HG02973 (cell line): ENCODE measurements at regions not wholly inside any gene's neighbourhood (a gene's known extent, or its start where the extent isn't known, plus 50 kb on each side); places are given as distances from the start of the nearest gene placed in this dataset.
"Not testable (repeated sequence)": the region's sequence is repeated elsewhere in the genome, so short reads cannot be mapped to it uniquely, and the experiment has no call there.

Source experiments
- ATAC-seq: cut with Tn5 transposase; IDR thresholded peaks from one replicate; pipeline ENCODE4 v1.9.1; 2021; ENCODE audit warnings: moderate library complexity; ENCODE audit not compliant: unreplicated experiment

DNA sequence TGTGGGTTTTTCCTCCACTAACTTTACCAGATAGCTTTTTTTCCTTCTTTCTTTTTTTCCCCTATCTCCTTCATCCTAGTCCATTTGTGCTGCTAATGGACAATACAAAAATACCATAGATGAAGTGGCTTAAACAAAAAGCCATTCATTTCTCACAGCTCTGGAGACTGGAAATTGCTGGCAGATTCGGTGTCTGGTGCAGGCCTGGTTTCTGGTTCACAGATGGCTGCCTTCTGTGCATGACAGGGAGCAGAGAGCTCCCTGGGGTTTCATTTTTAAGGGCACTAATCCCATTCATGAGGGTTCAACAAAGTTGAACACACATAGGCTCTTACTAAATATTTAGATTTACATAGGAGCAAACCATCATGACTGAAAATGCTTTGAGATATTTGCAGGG lies 467.4 kb downstream of the TYW1 start:
- no peak for ATAC-seq

DNA sequence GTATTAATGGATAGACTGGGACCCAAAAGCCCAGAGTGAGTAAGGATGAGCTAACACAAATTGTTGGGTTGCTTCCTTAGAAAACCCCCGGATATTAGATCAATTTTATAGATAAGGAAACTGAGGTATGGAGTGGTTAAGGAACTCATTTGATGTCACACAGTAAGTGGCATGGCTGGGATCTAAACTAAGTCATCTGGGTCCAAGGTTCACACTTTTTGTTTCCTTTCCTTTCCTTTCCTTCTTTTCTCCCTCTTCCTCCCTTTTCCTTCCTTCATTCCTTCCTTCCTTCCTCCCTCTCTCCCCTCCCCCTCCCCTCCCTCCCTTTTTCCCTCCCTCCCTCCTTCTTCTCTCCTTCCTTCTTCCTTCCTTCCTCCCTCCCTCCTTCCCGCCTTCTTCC lies 469.5 kb downstream of the TYW1 start:
- no peak for ATAC-seq

DNA sequence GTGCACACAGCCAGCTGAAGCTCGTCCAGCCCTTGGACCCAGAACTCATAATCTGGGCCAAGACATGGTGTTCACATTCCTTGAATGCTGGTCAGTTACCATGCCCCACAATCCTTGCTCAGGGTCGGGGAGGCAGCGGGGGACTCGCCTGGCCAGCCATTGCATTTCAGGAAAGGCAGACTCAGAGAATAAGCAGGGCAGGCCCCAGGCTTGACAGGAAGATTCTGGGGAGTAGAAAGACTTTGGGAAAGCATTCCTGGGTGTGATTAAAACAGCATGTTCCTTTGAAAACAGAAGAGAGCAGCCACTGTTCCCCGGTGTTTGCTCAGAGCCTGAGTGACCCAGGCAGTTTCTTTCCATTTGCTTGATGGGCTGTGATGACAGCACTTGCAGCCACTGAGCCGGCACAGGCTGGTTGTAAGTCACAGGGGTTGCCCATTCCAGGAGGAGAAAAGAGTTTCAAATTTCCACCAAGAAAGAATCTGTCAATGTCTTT lies 473.7 kb downstream of the TYW1 start:
- no peak for ATAC-seq

DNA sequence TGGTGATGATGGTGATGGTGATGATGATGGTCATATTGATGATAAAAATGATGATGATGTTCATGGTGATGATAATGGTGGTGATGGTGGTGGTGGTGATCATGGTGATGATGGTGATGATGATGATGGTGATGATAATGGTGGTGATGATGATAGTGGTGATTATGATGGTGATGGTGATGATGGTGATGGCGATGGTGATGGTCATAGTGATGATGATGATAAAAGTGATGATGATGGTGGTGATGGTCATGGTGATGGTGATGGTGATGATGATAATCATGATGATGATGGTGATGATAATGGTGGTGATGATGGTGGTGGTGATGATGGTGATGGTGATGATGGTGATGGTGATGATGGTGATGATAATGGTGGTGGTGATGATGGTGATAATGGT lies 478.7 kb downstream of the TYW1 start:
- ATAC-seq: no peak

DNA sequence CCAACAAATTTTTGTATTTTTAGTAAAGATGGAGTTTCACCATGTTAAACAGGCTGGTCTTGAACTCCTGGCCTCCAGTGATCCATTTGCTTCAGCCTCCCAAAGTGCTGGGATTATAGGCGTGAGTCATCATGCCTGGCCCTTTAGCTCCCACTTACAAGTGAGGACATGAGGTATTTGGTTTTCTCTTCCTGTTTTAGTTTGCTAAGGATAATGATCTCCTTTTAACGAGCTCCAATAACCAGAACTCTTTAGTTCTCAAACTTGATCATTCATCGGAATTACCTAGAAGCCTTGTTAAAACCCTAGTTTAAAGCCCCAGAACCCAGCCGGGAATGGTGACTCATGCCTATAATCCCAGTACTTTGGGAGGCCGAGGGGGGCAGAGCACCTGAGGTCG lies 481.4 kb downstream of the TYW1 start:
- ATAC-seq: no peak

DNA sequence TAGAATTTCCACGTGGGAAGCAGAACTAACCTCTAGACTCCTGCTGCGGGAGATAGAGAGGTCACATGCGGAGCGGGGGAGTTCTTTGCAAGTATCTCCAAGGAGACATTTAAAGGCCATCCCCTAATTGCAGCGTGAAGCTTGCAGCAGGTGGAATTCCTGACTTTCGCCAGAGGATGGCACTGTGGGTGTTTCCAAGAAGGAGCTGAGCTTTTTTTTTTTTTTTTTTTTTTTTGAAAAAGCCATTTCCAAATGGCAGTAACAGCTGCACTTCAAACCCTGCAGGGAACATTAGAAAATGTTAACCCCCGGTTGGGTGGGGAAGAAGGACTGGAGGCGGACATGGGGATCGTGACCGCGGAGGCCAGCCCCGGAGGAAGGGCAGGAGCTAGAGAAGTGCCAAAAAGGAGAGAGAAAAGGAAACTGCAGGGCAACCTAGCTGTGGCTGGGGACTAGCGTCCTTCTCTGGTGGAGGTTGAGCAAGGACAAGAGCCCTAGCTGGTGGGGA lies 487.7 kb downstream of the TYW1 start:
- no peak for ATAC-seq

DNA sequence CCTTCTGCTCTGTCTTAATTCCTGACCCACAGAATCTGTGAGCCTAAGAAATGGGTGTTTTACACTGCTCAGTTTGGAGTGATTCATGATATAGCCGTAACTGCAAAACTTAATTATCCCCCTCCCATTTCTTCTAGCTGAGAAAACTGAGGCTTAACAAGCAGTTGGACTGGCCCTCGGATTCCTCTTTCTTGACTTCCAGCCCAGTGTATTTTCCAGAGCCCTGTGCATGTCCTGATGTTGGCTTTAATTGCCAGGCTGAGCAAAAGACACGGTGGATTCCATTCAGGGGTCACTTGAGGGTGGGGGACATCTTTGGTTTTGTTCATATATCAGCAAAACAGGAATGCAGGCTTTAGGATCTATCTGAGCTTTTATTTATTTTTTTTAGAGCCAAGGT lies 489.8 kb downstream of the TYW1 start:
- ATAC-seq: no peak

DNA sequence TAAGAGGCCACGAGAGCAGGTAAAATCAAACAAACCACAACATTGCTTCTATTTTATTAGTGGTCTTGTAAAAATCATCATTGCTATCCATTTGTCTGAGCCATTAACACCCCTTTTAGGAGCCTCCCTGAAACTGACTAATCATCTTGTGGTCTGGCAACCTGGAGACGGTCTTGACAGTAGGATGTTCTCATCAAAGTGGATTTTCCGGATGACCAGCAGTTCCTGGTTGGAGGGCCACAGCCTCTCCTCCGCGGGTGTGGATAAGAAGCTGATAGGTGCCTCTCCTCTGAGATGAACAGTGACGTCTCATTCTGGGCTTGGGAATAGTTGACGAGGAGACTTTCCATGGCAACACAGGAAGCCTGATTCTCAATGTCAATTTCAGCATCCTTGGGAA lies 490.7 kb downstream of the TYW1 start:
- ATAC-seq: no peak

DNA sequence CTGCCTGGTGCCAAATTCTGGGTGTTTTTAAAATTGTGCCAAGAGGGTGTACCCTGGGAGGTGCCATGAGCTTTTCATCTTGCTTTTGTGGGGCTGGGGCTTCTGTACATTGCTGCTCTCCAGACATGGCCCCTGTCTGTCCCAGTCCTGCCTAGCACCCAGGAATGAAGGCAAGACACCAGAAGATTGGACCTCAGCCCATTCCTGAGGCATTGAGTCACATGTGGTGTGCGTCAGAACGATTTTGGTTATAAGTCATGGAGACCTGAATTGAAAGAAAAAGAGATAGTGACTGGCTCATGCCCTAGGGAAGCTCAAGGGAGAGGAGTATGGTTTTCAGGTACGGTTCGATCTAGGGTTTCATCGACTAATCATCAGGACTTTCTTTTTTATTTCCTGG lies 493.2 kb downstream of the TYW1 start:
- ATAC-seq: no peak

DNA sequence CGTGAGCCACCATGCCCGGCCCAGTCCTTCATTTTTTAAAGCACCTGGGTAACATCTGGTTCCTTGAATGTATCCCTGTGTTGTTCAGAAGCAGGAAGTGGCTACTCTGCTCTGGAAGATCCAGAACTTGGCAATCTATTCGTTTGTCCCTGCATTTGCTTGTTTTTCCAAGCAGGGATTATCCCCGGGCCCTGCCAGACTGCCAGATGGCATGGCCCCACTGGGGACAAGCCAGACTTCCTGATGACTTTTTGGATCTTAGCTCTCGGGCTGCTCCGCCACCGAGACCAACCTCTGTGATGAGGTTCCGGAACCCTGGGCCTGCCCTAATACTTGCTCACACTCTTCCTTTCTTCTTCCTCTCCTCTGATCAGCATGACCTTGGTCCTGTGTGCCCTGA lies 496.7 kb downstream of the TYW1 start:
- no peak for ATAC-seq

DNA sequence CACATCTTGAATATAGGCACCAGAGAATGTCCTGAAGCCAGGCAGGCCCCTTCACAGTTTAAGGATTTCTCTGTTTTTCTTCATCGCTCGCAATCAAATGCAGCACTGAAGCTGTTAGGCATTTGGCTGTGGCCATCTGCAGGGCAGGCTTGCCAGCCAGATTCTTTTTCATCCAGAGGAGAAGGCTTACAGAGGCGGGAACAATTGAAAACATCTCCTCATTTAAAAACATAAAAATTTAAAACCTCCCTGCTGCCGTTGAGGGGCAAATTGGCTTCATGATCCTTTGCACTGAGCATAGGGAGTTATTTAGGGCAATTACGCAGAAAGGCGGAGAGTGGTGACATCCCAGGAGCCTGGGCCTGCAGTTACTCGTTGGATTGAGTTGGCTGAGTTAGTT lies 500.0 kb downstream of the TYW1 start:
- ATAC-seq: no peak

DNA sequence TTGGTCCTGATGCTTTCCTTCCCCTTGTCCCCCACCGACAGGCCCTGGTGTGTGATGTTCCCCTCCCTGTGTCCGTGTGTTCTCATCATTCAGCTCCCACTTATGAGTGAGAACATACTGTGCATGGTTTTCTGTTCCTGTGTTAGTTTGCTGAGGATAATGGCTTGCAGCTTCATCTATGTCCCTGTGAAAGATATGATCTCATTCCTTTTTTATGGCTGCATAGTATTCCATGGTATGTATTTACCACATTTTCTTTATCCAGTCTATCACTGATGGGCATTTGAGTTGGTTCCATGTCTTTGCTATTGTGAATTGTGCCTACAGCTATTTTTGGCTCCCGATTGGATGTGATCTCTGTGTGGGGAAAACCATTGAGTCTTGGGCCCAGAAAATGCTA lies 501.3 kb downstream of the TYW1 start:
- not testable (repeated sequence) for ATAC-seq

DNA sequence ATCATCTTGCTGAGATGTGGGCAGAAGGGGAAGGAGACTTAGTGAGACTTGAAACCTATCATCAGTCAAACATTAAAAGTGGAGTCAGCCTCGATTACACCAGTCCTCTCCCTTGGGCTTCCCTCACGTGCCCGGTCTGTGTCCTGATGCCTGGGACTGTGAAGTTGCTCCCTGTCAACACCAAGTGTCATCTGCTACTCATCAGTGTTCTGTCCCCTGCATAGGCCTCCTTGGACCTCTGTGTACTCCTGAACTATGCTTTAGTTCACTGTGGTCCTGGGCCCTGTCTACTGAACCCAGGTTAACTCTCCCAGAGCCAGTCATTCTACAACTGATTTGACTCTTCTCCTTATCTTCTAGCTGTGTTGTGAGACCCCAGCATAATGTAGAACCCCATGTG lies 506.3 kb downstream of the TYW1 start:
- no peak for ATAC-seq

DNA sequence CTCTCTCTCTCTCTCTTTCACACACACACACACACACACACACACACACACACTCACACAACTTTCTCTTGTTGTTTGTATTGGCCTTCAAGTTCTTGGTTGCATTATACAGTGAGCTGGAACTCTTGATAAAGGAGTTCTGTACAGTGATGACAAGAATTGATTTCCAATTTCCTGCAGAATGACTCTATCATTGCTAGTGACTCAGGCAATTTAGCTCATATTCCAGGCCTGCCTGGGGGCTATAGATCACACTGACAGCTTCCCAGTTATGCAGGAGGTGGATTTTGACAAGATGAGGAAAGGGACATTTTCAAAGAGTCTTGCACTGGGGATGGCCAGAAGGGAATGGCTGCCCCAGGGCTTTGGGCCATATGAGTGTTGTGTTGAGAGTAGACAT lies 508.8 kb downstream of the TYW1 start:
- ATAC-seq: no peak

DNA sequence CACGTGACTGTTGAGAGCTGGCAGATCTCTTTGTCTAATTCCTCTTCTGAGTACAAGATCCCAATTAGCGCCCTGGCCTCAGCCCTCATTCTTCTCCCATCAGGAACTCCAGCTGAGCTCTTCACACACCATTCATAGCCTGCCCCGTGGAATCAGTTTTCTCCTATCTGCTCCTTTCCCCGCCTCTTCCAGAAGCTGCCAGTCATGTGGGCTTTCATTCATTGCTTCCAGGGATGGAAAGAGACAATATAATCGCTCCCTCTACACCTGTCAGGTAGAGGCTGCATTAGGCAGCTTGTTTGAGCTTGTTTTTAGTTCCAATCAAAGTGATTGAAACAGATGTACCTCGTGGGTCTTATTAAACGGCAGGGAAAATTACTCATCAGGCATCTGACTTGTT lies 515.8 kb downstream of the TYW1 start:
- ATAC-seq: no peak

DNA sequence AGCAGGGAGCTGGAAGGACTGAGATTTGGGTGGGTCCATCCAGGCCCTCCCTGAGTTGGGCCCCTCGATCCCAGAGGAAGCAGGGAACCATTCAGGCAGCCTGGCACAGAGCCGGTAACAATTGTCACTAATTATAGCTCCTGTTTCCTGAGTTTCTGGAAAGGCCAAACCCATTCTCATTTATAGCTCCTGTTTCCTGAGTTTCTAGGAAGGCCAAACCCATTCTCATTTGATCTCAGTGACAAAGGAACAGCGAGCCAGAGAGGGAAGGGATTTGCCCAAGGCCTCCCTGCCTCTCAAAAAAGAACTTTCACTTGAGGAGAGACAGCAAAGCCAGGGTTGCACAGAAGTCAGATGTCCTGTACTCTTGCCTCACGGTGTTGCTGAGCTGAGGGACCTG lies 521.9 kb downstream of the TYW1 start:
- no peak for ATAC-seq

DNA sequence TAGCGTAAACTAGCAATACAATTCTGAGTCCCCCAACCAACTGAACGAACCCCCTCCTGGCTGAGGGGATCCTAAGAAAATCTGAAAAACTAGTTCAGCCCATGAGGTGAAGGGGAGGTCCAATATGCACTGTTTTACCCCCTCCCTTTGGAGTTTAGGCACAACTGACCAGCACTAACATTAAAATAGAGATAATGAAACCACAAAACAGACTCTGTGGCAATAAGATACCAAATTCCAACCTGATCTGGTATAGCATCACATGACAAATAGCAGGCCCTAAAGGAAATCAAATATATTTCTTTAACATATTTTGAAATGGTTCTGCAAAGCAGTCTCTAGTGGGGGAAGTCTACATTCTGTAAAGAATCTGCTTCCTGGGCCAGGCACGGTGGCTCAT lies 522.5 kb downstream of the TYW1 start:
- no peak for ATAC-seq

DNA sequence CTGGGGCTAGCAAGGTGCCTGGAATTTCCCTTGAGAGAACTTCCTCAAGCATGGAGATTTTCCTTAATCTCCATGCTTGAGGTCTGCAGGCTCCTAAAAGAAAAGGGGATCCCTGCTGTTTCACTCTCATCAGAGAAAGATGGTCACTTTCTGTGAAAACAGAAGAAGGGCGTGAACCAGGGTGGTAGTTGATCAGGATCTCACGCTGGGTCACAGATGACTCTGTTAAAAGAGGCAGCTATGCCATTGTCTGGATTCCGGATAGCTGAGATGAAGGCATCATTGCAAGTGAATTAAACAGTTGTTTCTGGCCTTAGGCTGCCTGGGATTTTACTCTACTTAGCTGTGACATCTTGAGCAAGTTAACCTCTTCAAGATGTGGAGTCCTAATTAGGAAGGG lies 525.9 kb downstream of the TYW1 start:
- ATAC-seq: no peak

DNA sequence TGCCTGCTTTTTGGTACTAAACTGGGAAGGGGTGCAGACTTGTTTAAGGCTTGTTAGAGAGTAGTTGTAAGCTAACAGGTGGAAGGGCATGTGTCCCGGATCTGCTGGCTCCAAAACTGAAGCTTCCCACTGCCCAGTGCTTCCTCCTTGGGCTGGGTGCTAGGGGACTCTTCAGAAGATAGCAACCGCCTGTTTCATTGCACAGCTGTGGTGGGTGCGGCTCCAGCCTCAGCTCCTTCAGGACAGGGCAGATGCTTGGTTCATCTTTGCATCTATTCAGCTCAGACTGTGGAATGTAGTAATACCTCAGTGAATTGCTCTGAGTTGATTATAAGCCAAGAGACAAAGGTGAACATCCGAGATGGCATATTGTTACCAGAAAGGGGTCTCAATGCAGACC lies 527.1 kb downstream of the TYW1 start:
- no peak for ATAC-seq

DNA sequence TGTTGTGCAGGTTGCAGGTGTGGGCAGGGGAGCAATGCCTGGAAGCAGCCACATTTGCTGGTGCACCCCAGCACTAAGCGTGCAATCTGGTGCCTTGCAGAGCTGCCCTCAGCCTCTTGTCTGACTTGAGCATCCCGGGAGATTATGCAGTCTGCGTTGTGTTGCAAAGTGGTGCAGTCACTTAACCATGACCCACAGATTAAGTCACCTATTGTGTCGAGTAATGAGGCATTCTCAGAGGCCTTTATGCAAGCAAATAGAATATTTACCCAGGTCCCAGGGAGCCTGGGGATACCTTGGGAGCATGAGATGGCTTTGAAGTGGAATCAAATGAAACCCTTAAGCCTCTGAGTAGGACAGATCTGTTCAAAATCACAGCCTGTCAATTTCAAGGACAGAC lies 529.0 kb downstream of the TYW1 start:
- ATAC-seq: no peak

DNA sequence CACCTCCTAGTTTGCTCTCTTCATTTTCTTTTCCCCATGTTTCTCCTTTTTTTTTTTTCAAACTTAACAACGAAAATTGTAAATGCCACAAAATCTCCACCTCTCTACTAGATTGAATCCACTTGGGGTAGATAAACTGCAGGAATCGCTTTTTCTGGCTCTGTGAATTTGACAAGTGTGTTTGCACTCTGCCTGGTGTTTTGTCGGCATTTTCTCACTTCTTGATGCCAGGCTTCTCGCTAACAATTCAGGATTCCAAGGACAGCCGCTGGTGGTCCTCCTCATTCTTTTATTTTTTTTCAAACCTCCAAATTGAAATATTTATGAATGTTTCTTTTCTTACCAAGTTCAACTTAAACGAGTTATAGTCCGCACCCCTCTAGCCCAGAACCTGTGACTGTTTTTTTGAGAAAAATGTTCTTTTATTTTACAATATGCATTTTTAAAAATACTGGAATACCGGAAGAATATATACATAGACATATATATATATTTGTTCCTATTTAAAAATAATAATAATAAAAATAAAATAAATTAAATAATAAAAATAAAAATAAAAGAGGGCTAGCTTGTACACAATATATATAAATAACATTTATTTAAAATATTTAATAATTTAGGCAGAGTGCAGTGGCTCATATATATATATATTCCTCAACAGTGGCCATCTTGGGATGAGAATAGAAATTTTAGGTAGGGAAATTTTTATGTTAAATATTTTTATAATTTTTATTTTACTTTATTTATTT lies 538.8 kb downstream of the TYW1 start:
- no peak for ATAC-seq

DNA sequence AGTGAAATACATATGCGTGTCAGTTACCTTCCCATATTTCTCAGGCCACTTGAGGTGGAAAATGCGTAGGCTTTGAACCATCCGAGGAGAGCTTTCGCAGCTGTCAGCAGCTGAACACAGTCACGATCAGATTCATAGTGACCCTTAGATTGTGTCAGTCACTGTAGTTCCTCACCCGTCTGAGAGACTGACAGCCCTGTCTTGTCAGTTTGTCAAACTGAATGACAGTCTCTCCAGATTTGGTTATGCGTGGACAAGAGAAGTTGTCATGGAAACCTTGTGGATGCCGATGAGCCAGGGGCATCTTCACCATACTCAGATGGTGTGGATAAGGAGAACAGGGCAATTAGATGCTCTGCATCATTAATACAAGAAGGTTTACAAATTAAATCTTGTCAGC lies 546.3 kb downstream of the TYW1 start:
- ATAC-seq: no peak
